ENCODE measurements at regions not wholly inside any gene's neighbourhood (a gene's known extent, or its start where the extent isn't known, plus 50 kb on each side); places are given as distances from the start of the nearest gene placed in this dataset.

- H3K36me3 ChIP-seq (ENCODE audit: insufficient read depth): no peaks in the 10 kb centered on the region
- no peak overlapping the region for H3K27ac ChIP-seq (ENCODE audit: low read depth)
- WGBS: 74% methylated on average over 3 of the region's 3 CpGs
- DNase-seq (ENCODE audit: extremely low spot score): no peak
- H3K4me1 ChIP-seq (ENCODE audit: insufficient read depth): no peaks in the 10 kb centered on the region
- no peak overlapping the region for H3K4me3 ChIP-seq (ENCODE audit: low read depth, low read length)
Observed at GRCh38 chr5:68161156-68161555, 54.4 kb upstream of the PIK3R1 start.

- DNase-seq (ENCODE audit: extremely low spot score): no peak
- 91% methylated on average over 14 of the region's 14 CpGs for WGBS
- no peak overlapping the region for H3K4me3 ChIP-seq (ENCODE audit: low read depth, low read length)
- no peaks in the 10 kb centered on the region for H3K4me1 ChIP-seq (ENCODE audit: insufficient read depth)
- H3K27ac ChIP-seq (ENCODE audit: low read depth): no peak overlapping the region
- H3K36me3 ChIP-seq (ENCODE audit: insufficient read depth): no peaks in the 10 kb centered on the region
Observed at GRCh38 chr5:68159224-68159951, 56.2 kb upstream of the PIK3R1 start.

GRCh38 chr5:68155940-68156339, 59.6 kb upstream of the PIK3R1 start:
- H3K36me3 ChIP-seq (ENCODE audit: insufficient read depth): no peaks in the 10 kb centered on the region
- DNase-seq (ENCODE audit: extremely low spot score): no peak
- H3K4me1 ChIP-seq (ENCODE audit: insufficient read depth): no peaks in the 10 kb centered on the region
- 98% methylated on average over 6 of the region's 6 CpGs for WGBS
- no peak overlapping the region for H3K27ac ChIP-seq (ENCODE audit: low read depth)
- no peak overlapping the region for H3K4me3 ChIP-seq (ENCODE audit: low read depth, low read length)

- WGBS: 93% methylated on average over 9 of the region's 9 CpGs
- no peaks in the 10 kb centered on the region for H3K36me3 ChIP-seq (ENCODE audit: insufficient read depth)
- DNase-seq (ENCODE audit: extremely low spot score): no peak
- no peaks in the 10 kb centered on the region for H3K4me1 ChIP-seq (ENCODE audit: insufficient read depth)
- no peak overlapping the region for H3K4me3 ChIP-seq (ENCODE audit: low read depth, low read length)
- no peak overlapping the region for H3K27ac ChIP-seq (ENCODE audit: low read depth)
Observed at GRCh38 chr5:68154119-68154857, 61.3 kb upstream of the PIK3R1 start.

- no peak for DNase-seq (ENCODE audit: extremely low spot score)
- 97% methylated on average over 4 of the region's 4 CpGs for WGBS
- no peak overlapping the region for H3K4me3 ChIP-seq (ENCODE audit: low read depth, low read length)
Observed at GRCh38 chr5:68151812-68152211, 63.7 kb upstream of the PIK3R1 start.

GRCh38 chr5:68149189-68149588, 66.4 kb upstream of the PIK3R1 start:
- no peak overlapping the region for H3K4me3 ChIP-seq (ENCODE audit: low read depth, low read length)
- H3K27ac ChIP-seq (ENCODE audit: low read depth): no peak overlapping the region
- H3K36me3 ChIP-seq (ENCODE audit: insufficient read depth): no peaks in the 10 kb centered on the region
- WGBS: 77% methylated on average over 2 of the region's 2 CpGs
- DNase-seq (ENCODE audit: extremely low spot score): no peak
- H3K4me1 ChIP-seq (ENCODE audit: insufficient read depth): no peaks in the 10 kb centered on the region

More at GRCh38 chr5:68151812-68152211, 63.7 kb upstream of the PIK3R1 start:
- Histone ChIP-seq H3K27ac (ENCODE audit: low read depth) (no peak overlapping the region), H3K4me1 (ENCODE audit: insufficient read depth) (no peaks in the 10 kb centered on the region), H3K36me3 (ENCODE audit: insufficient read depth) (no peaks in the 10 kb centered on the region)

- H3K4me3 ChIP-seq (ENCODE audit: low read depth, low read length): no peak overlapping the region
- H3K36me3 ChIP-seq (ENCODE audit: insufficient read depth): no peaks in the 10 kb centered on the region
- no peak overlapping the region for H3K27ac ChIP-seq (ENCODE audit: low read depth)
- DNase-seq (ENCODE audit: extremely low spot score): no peak
- no peaks in the 10 kb centered on the region for H3K4me1 ChIP-seq (ENCODE audit: insufficient read depth)
- 79% methylated on average over 3 of the region's 3 CpGs for WGBS
Observed at GRCh38 chr5:68148096-68148495, 67.5 kb upstream of the PIK3R1 start.

- Histone ChIP-seq H3K4me1 (ENCODE audit: insufficient read depth) (no peaks in the 10 kb centered on the region), H3K36me3 (ENCODE audit: insufficient read depth) (no peaks in the 10 kb centered on the region), H3K4me3 (ENCODE audit: low read depth, low read length) (no peak overlapping the region), H3K27ac (ENCODE audit: low read depth) (no peak overlapping the region)
- WGBS: 89% methylated on average over 3 of the region's 3 CpGs
- DNase-seq (ENCODE audit: extremely low spot score): no peak
Observed at GRCh38 chr5:68147659-68148058, 67.9 kb upstream of the PIK3R1 start.

GRCh38 chr5:68141494-68141893, 74.1 kb upstream of the PIK3R1 start:
- Histone ChIP-seq H3K4me1 (ENCODE audit: insufficient read depth) (peaks cover 1% of the 10 kb centered on the region), H3K4me3 (ENCODE audit: low read depth, low read length) (no peak overlapping the region), H3K36me3 (ENCODE audit: insufficient read depth) (no peaks in the 10 kb centered on the region), H3K27ac (ENCODE audit: low read depth) (no peak overlapping the region)
- 69% methylated on average over 4 of the region's 4 CpGs for WGBS
- no peak for DNase-seq (ENCODE audit: extremely low spot score)

GRCh38 chr5:68140763-68141162, 74.8 kb upstream of the PIK3R1 start:
- peaks cover 1% of the 10 kb centered on the region for H3K4me1 ChIP-seq (ENCODE audit: insufficient read depth)
- no peak overlapping the region for H3K4me3 ChIP-seq (ENCODE audit: low read depth, low read length)
- WGBS: 94% methylated on average over 1 of the region's 1 CpG
- no peak overlapping the region for H3K27ac ChIP-seq (ENCODE audit: low read depth)
- no peaks in the 10 kb centered on the region for H3K36me3 ChIP-seq (ENCODE audit: insufficient read depth)
- DNase-seq (ENCODE audit: extremely low spot score): no peak

GRCh38 chr5:68139611-68140441, 75.7 kb upstream of the PIK3R1 start:
- Histone ChIP-seq H3K36me3 (ENCODE audit: insufficient read depth) (no peaks in the 10 kb centered on the region), H3K4me3 (ENCODE audit: low read depth, low read length) (no peak overlapping the region), H3K27ac (ENCODE audit: low read depth) (peak overlapping the region; percentile 38), H3K4me1 (ENCODE audit: insufficient read depth) (peaks cover 1% of the 10 kb centered on the region)
- 63% methylated on average over 3 of the region's 3 CpGs for WGBS
- DNase-seq (ENCODE audit: extremely low spot score): no peak

GRCh38 chr5:68137511-68138140, 77.9 kb upstream of the PIK3R1 start:
- Histone ChIP-seq H3K27ac (ENCODE audit: low read depth) (no peak overlapping the region), H3K4me1 (ENCODE audit: insufficient read depth) (peaks cover 1% of the 10 kb centered on the region), H3K36me3 (ENCODE audit: insufficient read depth) (no peaks in the 10 kb centered on the region), H3K4me3 (ENCODE audit: low read depth, low read length) (no peak overlapping the region)
- DNase-seq (ENCODE audit: extremely low spot score): no peak
- WGBS: 46% methylated on average over 2 of the region's 2 CpGs

GRCh38 chr5:68134669-68135313, 80.8 kb upstream of the PIK3R1 start:
- Histone ChIP-seq H3K4me1 (ENCODE audit: insufficient read depth) (no peaks in the 10 kb centered on the region), H3K36me3 (ENCODE audit: insufficient read depth) (no peaks in the 10 kb centered on the region), H3K4me3 (ENCODE audit: low read depth, low read length) (no peak overlapping the region), H3K27ac (ENCODE audit: low read depth) (no peak overlapping the region)
- DNase-seq (ENCODE audit: extremely low spot score): no peak
- 82% methylated on average over 5 of the region's 5 CpGs for WGBS

All from urinary bladder (tissue), 3 donors.